HAP-1 (cell line): ENCODE measurements at regions not wholly inside any gene's neighbourhood (a gene's known extent, or its start where the extent isn't known, plus 50 kb on each side); places are given as distances from the start of the nearest gene placed in this dataset.
"Not testable (repeated sequence)": the region's sequence is repeated elsewhere in the genome, so short reads cannot be mapped to it uniquely, and the experiment has no call there.

Source experiments
- DNase-seq, 2 experiments: peaks; one replicate each; pipeline ENCODE4 v3.0.0-alpha.2; 2016 to 2020; ENCODE audit warnings: low spot score in 2 of 2
- H3K27me3 ChIP-seq: fragments of 250-450 bp; sonication (Bioruptor Pico); 2 replicates; pipeline ENCODE4 v1.5.1; 2020; ENCODE audit warnings: low read depth, mild to moderate bottlenecking, moderate library complexity
- H3K36me3 ChIP-seq: fragments of 250-450 bp; sonication (Bioruptor Pico); replicated peaks from 2 replicates; pipeline ENCODE4 v1.5.1; 2020; ENCODE audit warnings: mild to moderate bottlenecking
- H3K4me1 ChIP-seq: fragments of 250-450 bp; sonication (Bioruptor Pico); 2 replicates; pipeline ENCODE4 v1.5.1; 2020; ENCODE audit warnings: mild to moderate bottlenecking
- H3K4me3 ChIP-seq: fragments of 250-450 bp; sonication (Bioruptor Pico); 2 replicates; pipeline ENCODE4 v1.5.1; 2020; ENCODE audit warnings: mild to moderate bottlenecking, moderate library complexity
- H3K9me3 ChIP-seq: fragments of 250-450 bp; sonication (Bioruptor Pico); 2 replicates; pipeline ENCODE4 v1.5.1; 2020; ENCODE audit warnings: mild to moderate bottlenecking, moderate library complexity
- in situ Hi-C: fragments of 300-500 bp; cut with MboI; formaldehyde crosslinking; loops from 3 replicates; pipeline ENCODE4 v1.14.3; 2020; ENCODE audit warnings: low sequenced_read_pairs, inconsistent platforms, mixed read lengths

DNA sequence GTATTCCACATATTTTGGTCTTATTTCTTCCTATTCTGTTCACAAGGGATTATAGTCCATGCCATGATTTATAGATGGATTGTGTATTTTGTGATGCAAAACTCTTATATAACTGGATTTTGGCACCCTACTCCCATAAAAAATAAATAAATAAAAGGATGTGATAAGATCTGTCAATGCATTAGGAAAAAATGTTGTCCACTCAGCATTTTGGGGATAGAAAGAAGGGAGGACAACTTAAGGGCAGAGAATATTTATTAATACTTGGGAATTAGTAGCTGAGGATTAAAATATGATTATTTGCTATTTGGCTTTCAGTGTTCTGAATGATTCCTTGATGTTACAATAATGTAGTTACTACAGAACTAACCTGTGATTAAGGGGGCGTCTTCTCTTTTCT is 682.6 kb downstream of the ZBBX start:
- DNase-seq: no peak
- no peaks in the 10 kb centered on the region for H3K36me3 ChIP-seq
- H3K4me1 ChIP-seq: no peaks in the 10 kb centered on the region
- in situ Hi-C loops: no loop called here
- H3K9me3 ChIP-seq: no peaks in the 10 kb centered on the region; the same call in 1 of the 2 replicates
- no peak overlapping the region for H3K4me3 ChIP-seq
- no peaks in the 10 kb centered on the region for H3K27me3 ChIP-seq

DNA sequence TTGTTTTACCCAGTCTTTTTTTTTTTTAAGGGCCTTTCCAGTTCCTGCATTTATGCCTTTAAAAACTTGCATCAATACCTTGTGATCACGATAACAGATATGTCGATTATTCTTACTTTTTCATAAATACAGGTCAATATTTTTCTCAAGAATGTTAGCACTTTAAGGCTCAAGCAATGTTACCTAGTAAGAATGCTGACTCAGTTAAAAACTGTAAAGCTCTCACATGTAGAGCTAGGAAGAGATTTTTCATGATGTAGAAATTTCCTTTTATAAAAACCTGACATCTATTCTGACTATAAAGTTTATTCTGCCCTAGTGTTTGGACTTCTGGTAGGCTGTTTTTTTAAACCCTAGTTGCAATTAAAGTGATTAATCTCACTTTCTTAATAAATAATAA is 684.0 kb downstream of the ZBBX start:
- no peak overlapping the region for H3K4me3 ChIP-seq
- DNase-seq: no peak
- in situ Hi-C loops: no loop called here
- no peaks in the 10 kb centered on the region for H3K36me3 ChIP-seq
- no peaks in the 10 kb centered on the region for H3K4me1 ChIP-seq
- H3K9me3 ChIP-seq: no peaks in the 10 kb centered on the region; the same call in 1 of the 2 replicates
- no peaks in the 10 kb centered on the region for H3K27me3 ChIP-seq

DNA sequence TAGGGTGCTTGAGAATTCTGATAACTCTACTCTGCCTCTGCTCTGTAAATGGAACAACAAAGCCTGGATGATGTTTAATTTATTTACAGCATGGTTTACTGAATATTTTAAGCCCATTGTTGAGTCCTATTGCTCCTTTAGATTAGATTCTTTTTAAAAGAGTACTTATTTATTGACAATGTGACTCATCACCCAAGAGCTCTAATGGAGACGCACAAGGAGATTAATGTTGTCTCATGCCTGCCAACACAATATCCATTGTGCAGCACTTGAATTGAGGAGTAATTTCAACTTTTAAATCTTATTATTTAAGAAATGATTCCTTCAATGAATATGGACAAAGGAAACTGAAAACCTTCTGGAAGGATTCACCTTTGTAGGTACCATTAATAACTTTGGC is 691.4 kb downstream of the ZBBX start:
- DNase-seq: no peak
- in situ Hi-C loops: no loop called here
- Histone ChIP-seq H3K4me1 (no peaks in the 10 kb centered on the region), H3K4me3 (no peak overlapping the region), H3K36me3 (no peaks in the 10 kb centered on the region), H3K9me3 (no peaks in the 10 kb centered on the region), H3K27me3 (no peaks in the 10 kb centered on the region)

DNA sequence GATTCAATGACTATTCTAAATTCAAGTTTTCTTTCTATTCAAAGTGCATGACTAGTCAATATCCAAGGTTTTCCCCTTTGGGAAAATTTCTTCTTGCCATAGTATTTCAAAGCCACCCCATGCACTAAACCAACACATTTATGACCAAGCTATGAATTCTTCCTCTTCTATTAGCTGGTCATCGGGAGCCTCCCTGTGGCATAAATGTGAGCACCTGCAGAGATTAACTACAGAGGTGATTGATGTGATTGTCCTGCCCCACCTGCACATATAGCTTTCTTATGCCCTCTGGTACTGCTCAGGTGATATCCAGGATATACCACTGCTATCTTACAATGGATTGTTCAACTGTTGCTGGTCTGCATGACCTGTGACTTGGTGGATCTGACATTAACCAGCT is 694.9 kb downstream of the ZBBX start:
- H3K9me3 ChIP-seq: no peaks in the 10 kb centered on the region
- no peak overlapping the region for H3K4me3 ChIP-seq
- no peaks in the 10 kb centered on the region for H3K27me3 ChIP-seq
- no peaks in the 10 kb centered on the region for H3K4me1 ChIP-seq
- H3K36me3 ChIP-seq: no peaks in the 10 kb centered on the region
- in situ Hi-C loops: no loop called here
- DNase-seq: no peak

DNA sequence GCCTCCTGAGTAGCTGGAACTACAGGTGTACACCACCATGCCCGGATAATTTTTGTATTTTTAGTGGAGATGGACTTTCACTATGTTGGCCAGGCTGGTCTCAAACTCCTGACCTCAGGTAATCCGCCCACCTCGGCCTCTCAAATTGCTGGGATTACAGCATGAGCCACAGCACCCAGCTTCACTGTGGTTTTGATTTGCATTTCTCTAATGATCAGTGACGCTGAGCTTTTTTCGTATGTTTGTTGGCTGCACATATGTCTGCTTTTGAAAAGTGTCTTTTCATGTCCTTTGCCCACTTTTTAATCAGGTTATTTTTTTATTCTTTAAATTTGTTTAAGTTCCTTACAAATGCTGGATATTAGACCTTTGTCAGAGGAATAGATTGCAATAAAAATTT is 696.0 kb downstream of the ZBBX start:
- H3K9me3 ChIP-seq, H3K36me3 ChIP-seq, DNase-seq, H3K4me3 ChIP-seq, in situ Hi-C loops, H3K27me3 ChIP-seq, H3K4me1 ChIP-seq: not testable (repeated sequence)

DNA sequence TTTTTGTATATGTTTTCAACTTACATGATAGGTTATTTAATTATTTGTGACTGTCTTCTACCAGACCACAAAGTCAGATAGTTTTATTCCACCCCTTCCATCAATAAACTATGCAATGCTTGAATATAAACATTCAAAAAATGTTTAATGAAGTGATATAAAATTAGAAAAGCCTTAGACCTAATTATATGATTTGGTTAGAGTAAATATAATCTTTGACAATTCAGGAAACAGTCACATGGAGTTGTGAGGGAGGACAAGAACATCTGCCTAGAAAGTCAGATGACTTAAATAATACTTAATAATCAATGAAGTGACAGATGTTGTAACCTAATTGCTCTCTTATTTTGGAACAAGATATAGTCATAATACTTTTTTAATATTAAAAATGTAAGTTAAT is 710.3 kb downstream of the ZBBX start:
- Histone ChIP-seq H3K9me3 (no peaks in the 10 kb centered on the region), H3K4me1 (no peaks in the 10 kb centered on the region), H3K36me3 (no peaks in the 10 kb centered on the region), H3K4me3 (no peak overlapping the region), H3K27me3 (no peaks in the 10 kb centered on the region)
- DNase-seq: no peak
- in situ Hi-C loops: no loop called here

DNA sequence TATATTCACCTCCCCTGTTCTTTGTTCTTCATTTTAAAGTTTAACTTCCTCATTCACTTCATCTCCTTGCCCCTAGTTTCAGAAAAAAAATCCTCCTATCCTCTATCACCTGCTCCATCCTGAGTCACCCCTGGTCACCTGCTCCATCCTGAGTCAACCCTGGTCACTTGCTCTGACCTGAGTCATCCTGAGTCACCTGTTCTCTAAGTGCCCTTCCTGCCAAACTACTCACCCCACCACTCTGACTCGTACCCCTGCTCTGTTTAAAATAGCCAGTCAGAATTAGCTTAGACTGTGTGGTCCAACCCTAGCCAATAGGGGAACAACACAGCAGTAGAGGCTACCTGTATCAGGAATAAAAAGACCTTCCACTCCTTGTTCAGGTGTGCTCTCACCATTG is 716.9 kb downstream of the ZBBX start:
- no peaks in the 10 kb centered on the region for H3K27me3 ChIP-seq
- in situ Hi-C loops: no loop called here

DNA sequence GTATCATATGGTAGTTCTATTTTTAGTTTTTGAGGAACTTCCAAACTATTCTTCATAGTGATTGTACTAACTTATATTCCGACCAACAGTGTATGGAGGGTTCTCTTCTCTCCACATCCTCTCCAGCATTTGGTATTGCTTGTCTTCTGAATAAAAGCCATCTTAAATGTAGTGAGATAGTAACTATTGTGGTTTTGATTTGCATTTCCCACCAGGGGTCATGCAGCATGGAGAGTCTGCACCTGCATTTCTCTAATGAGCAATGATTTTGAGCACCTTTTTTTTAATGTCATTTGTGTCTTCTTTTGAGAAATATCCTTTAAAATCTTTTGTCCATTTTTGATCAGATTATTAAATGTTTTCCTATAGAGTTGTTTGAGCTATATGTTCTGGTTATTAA is 718.5 kb downstream of the ZBBX start:
- no peak for DNase-seq
- H3K4me3 ChIP-seq: no peak overlapping the region
- in situ Hi-C loops: no loop called here
- H3K9me3 ChIP-seq: no peaks in the 10 kb centered on the region
- H3K4me1 ChIP-seq: no peaks in the 10 kb centered on the region
- no peaks in the 10 kb centered on the region for H3K36me3 ChIP-seq
- no peaks in the 10 kb centered on the region for H3K27me3 ChIP-seq

More for the DNA sequence above, 716.9 kb downstream of the ZBBX start:
- Histone ChIP-seq H3K4me1 (no peaks in the 10 kb centered on the region), H3K36me3 (no peaks in the 10 kb centered on the region), H3K4me3 (no peak overlapping the region), H3K9me3 (no peaks in the 10 kb centered on the region)
- no peak for DNase-seq

DNA sequence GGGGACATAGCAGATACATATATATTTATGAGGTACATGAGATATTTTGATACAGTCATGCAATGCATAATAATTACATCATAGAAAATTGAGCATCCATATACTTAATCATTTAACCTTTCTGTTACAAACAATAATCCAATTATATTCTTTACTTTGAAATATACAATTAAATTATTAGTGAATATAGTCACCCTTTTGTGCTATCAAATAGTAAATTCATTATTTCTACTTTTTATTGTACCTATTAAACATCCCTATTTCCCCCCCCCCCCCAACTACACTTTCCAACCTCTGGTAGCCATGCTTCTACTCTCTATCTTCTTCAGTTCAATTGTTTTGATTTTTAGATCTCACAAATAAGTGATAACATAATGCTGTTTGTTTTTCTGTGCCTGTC is 719.1 kb downstream of the ZBBX start:
- DNase-seq: no peak
- H3K36me3 ChIP-seq: no peaks in the 10 kb centered on the region
- no peak overlapping the region for H3K4me3 ChIP-seq
- H3K9me3 ChIP-seq: no peaks in the 10 kb centered on the region
- in situ Hi-C loops: no loop called here
- no peaks in the 10 kb centered on the region for H3K4me1 ChIP-seq
- no peaks in the 10 kb centered on the region for H3K27me3 ChIP-seq

DNA sequence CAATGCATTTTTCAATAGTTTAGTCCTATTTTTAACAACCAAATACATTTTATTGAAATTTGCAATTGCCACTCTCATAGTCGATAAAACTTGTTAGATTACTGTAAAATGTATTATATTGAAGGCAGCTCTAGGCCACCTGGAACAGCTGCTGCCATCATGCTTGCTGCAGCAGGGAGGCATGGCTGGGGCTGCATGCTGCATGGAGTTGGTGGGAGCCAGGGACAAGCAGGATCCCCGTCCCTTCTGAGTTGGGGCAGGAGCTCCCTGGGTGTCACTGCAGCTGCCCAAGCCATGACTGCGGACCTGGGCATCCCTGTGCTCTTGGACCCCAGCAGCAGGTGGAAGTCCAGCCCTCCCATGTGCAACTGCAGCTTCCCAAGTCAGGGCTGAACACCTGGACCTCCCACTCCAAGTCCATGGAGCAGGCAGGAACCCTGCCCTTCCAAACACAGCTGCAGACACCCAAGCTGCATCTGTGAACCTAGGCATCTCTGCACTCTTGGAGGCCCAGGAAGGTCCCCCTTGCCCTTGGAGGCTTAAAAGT is 742.0 kb downstream of the ZBBX start:
- Histone ChIP-seq H3K4me1 (peaks cover 3% of the 10 kb centered on the region), H3K27me3 (no peaks in the 10 kb centered on the region), H3K36me3 (no peaks in the 10 kb centered on the region), H3K4me3 (no peak overlapping the region), H3K9me3 (no peaks in the 10 kb centered on the region; the same call in 1 of the 2 replicates)
- no peak for DNase-seq
- in situ Hi-C loops: no loop called here

DNA sequence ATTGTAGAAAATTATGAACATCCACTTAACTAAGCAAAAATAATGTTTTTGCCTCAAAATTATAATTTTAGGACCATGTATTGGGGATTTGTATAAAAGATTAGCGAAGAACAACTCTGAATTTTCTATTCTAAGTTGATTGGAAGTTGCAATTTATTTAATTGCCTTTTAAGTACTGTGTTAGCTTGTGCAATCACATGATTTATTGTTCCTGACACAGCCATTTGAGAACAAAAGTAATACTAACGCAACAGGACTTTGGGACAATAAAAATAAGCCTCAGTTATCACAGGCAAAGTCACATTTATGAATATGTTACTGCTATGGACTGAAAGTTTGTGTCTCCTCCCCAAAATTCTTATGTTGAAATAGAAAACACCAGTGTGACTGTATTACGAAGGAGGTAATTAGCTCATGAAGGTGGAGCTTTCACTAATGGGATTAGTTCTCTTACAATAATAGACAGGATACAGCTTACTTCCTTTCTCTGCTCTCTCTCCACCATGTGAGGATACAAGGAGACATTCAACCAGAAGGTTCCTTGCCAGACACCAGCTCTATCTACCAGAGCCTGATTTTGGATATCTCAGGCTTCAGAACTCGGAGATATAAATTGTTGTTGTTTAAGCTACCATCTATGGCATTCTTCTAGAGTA is 745.9 kb downstream of the ZBBX start:
- Histone ChIP-seq H3K4me1 (peaks cover 3% of the 10 kb centered on the region), H3K4me3 (no peak overlapping the region), H3K9me3 (no peaks in the 10 kb centered on the region; the same call in 1 of the 2 replicates), H3K36me3 (no peaks in the 10 kb centered on the region), H3K27me3 (no peaks in the 10 kb centered on the region)
- in situ Hi-C loops: no loop called here
- no peak for DNase-seq

DNA sequence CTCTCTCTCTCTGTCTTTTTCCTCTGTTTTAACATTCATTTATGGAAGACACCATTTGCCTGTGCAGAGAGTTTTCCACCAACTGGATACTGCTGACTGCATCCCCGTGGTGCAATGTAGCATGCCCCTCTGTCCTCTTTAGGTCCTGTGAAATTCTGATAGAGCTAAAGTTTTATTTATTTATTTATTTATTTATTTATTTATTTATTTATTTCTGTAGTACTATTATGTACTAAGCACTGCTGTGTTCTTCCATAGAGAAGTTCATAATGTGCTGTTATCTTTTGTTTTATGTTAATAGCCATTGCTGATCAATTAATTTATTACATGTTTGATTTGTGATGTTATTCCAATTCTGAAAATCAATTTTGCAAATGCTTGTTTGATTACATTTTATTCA is 749.9 kb downstream of the ZBBX start:
- in situ Hi-C loops: no loop called here
- DNase-seq: no peak
- Histone ChIP-seq H3K27me3 (no peaks in the 10 kb centered on the region), H3K36me3 (no peaks in the 10 kb centered on the region), H3K4me1 (peaks cover 3% of the 10 kb centered on the region), H3K9me3 (no peaks in the 10 kb centered on the region; the same call in 1 of the 2 replicates), H3K4me3 (no peak overlapping the region)

DNA sequence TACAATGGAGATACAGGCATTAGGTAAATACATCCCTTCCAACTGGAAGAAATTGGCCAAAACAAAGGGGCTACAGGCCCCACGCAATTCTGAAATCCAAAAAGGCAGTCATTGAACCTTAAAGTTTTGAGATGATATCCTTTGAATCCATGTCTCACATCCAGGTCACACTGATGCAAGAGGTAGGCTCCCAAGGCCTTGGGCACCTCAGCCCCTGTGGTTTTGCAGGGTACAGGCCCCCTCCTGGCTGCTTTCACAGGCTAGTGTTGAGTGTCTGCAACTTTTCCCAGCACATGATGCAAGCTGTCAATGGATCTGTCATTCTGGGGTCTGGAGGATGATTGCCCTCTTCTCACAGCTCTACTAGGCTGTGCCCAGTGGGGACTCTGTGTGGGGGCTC is 766.7 kb downstream of the ZBBX start:
- in situ Hi-C loops: no loop called here
- Histone ChIP-seq H3K27me3 (no peaks in the 10 kb centered on the region), H3K4me3 (no peak overlapping the region), H3K4me1 (peaks cover 14% of the 10 kb centered on the region), H3K36me3 (no peaks in the 10 kb centered on the region), H3K9me3 (no peaks in the 10 kb centered on the region)
- DNase-seq: no peak

DNA sequence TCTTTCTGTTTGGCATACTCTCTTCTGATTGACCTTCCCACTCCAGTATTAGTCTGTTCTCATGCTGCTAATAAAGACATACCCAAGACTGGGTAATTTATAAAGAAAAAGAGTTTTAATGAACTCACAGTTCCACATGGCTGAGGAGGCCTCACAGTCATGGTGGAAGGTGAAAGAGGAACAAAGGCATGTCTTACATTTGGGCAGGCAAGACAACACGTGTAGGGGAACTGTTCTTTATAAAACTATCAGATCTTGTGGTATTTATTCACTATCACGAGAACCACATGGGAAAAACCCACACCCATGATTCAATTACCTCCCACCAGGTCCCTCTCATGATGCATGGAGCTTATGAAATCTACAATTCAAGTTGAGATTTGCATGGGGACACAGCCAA is 767.3 kb downstream of the ZBBX start:
- in situ Hi-C loops, DNase-seq: not testable (repeated sequence)
- H3K4me1 ChIP-seq: peaks cover 14% of the 10 kb centered on the region

More for the DNA sequence above, 767.3 kb downstream of the ZBBX start:
- H3K36me3 ChIP-seq, H3K27me3 ChIP-seq, H3K9me3 ChIP-seq, H3K4me3 ChIP-seq: not testable (repeated sequence)
